Tongue (tissue), 2 donors: ENCODE measurements at regions not wholly inside any gene's neighbourhood (a gene's known extent, or its start where the extent isn't known, plus 50 kb on each side); places are given as distances from the start of the nearest gene placed in this dataset. TPM values are rescaled to one million over a fixed set of nuclear protein-coding genes. Genes with fewer than 3 reads are reported as not detected.
A peak's percentile ranks its signal among the peaks of the same experiment; 100 is the strongest.
"Not testable (repeated sequence)": the region's sequence is repeated elsewhere in the genome, so short reads cannot be mapped to it uniquely, and the experiment has no call there.

ENCODE experiments used
- DNase-seq: peaks from one replicate; pipeline ENCODE4 v3.0.0-alpha.2; 2015
- small RNA-seq: library from RNA; depleted of rRNA; stranded (forward); fragments of <200 nt; gene quantifications from one replicate; pipeline ENCODE3, GENCODE V24; 2014; ENCODE audit warnings: low replicate concordance

- no peak for DNase-seq
Observed at GRCh38 chr10:29210266-29210868, 78.5 kb upstream of the LYZL1 start.

DNA sequence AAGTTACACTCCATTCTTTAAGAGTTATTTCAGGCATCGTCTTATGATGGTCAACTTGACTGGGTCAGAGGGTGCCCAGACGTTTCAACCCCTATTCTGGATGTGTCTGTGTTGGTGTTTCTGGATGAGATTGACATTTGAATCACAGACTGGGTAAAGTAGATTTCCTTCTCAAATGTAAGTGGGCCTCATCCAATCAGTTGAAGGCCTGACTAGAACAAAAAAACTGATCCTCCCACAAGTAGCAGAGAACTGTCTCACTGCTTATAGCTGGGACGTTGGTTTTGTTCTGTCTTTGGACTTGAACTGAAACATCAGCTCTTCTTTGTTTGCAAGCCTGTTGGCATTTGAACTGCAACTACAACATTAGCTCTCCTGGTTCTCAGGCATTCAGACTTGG is 76.3 kb upstream of the LYZL1 start:
- no peak for DNase-seq

DNA sequence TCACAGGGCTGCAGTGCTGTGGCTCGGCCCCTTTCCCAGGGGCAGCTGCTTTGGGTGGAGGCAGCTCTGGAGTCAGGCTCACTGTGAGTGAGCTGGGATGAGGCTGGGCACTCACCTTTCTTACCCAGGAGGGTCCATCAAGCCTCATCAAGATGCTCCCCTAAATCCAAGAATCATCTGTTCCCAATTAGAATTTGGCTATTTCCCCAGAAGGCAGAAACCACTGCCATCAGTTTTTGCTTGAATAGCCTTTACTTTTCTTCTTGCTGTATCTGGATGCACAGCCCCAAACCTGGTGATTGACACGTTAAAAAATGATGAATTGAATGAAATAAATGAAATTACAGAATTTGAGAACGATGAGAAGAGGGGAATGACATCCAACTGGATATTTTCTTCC is 74.3 kb upstream of the LYZL1 start:
- DNase-seq, result no peak

- no peak for DNase-seq
Observed at GRCh38 chr10:29217292-29217738, 71.6 kb upstream of the LYZL1 start.

- DNase-seq, result no peak
Observed at GRCh38 chr10:29223326-29223725, 65.5 kb upstream of the LYZL1 start.

- DNase-seq, result no peak
Observed at GRCh38 chr10:29224631-29225030, 64.2 kb upstream of the LYZL1 start.

DNA sequence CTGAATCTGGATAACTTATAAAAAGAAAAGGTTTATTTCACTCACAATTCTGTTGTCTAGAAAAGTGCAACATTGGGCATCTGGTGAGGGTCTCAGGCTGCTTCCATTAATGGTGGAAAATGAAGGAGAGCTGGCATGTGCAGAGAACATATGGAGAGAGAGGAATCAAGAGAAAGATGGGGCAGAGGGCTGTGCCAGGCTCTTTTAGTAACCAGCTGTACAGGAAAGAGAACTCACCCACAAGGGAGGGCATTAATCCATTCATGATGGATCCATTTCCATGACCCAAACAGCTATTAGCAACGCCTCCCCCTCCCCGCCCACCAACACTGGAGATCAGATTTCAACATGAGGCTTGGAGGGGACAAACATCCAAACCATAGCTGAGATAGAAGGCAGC is 61.7 kb upstream of the LYZL1 start:
- DNase-seq, result peak; percentile 65

DNA sequence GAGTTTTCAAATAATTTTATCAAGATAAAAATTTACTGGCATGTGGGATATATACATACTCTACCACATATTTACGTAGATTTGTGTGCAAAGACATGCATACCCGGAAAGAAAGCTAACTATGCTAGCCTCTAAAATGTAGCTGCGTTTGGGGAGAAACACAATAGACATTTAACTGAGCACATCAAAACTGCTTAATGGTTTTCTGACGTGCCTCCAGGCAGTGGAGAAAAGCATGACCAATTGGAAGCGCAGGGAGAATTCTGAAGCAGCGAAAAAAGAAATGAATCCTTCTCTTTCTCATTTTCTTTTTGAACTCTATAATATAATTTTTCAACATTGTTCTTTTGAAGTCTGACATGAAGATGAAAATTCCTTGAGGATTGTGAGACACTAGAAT is 60.3 kb upstream of the LYZL1 start:
- DNase-seq, result no peak

GRCh38 chr10:29229258-29229705 is 59.6 kb upstream of the LYZL1 start:
- DNase-seq, result no peak

DNA sequence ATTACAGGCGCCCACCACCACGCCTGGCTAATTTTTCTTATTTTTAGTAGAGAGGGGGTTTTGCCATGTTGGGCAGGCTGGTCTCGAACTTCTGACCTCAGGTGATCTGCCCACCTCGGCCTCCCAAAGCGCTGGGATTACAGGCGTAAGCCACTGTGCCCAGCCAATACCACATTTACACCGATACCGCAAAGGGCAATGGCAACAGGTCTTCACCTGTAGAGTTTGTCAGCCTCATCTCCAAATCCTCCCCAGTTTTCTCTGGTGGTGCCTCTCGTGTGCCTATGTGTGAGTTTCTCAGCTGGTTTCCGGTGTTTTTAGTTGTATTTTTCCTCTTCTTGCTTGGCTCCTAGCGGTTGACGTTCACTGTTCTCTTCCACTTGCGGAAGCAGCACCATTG is 52.0 kb upstream of the LYZL1 start:
- not testable (repeated sequence) for DNase-seq

GRCh38 chr10:29237786-29238185 is 51.1 kb upstream of the LYZL1 start:
- no peak for DNase-seq

DNA sequence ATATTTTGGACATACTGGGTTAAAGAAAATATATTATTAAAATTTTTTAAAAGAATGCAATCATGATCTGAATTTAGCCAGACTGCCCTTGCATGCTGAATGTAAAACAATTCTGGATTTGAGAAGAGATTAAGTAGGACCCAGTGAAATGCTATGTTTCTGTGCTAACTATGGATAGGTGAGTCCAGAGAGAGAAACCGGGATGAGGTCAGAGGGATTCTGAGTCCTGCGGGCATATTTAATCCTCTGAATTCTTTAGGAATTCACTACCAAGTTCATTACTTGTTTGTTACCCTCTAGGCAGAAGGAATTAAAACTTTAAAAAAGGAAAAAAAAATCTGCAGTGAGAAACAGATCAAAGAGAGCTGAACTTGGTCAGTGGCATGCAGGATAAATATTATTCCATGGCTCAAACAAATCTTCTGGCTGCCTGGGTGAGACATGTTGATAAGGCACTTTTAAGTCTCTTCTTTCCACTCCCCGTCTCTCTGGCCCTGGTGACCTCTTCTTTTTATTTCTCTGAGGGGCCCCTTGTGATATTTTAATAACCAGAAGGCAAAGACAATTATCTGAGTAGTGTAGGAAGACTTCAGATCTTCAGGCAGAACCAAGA is 50.2 kb upstream of the LYZL1 start:
- no peak for DNase-seq

Small RNA genes lying in the stretch of these regions (small RNA-seq; reads per million reads assigned to genes)
- gene AL355376.1 (not detected), gene AL355376.2 (not detected), gene RNA5SP308 (not detected), gene RNU6-270P (not detected)
